T-helper 9 cell (primary cell): ENCODE measurements at regions not wholly inside any gene's neighbourhood (a gene's known extent, or its start where the extent isn't known, plus 50 kb on each side); places are given as distances from the start of the nearest gene placed in this dataset.

ENCODE experiments used
- DNase-seq: peaks from one replicate; pipeline ENCODE4 v3.0.0-alpha.2; 2020

- DNase-seq, result no peak
Measured at GRCh38 chr12:91994208-91994797, 151.3 kb downstream of the BTG1 start.

- DNase-seq, result no peak
Measured at GRCh38 chr12:91993287-91994017, 152.2 kb downstream of the BTG1 start.

GRCh38 chr12:91991399-91992187, 154.1 kb downstream of the BTG1 start:
- no peak for DNase-seq

DNA sequence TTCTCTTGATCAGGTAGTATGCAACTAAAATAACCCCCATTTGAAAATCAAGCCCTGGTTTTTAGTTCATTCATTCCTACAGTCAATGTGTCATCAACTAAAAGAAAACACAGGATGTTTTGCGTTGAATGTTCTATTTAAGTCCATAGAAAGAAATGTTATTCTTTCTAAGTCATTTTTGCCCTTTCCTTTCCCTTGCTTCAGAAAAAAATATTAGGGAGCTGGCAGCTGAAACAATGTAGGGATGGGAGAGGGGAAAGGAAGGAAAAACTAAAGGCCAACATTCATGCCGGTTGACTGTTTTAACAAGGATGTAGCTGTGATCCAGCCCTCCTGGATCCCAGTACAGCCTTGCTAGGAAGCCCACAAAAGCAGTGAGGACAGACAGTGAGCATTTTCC, 155.1 kb downstream of the BTG1 start:
- DNase-seq, result no peak

- no peak for DNase-seq
Measured at GRCh38 chr12:91989143-91989542, 156.5 kb downstream of the BTG1 start.

DNA sequence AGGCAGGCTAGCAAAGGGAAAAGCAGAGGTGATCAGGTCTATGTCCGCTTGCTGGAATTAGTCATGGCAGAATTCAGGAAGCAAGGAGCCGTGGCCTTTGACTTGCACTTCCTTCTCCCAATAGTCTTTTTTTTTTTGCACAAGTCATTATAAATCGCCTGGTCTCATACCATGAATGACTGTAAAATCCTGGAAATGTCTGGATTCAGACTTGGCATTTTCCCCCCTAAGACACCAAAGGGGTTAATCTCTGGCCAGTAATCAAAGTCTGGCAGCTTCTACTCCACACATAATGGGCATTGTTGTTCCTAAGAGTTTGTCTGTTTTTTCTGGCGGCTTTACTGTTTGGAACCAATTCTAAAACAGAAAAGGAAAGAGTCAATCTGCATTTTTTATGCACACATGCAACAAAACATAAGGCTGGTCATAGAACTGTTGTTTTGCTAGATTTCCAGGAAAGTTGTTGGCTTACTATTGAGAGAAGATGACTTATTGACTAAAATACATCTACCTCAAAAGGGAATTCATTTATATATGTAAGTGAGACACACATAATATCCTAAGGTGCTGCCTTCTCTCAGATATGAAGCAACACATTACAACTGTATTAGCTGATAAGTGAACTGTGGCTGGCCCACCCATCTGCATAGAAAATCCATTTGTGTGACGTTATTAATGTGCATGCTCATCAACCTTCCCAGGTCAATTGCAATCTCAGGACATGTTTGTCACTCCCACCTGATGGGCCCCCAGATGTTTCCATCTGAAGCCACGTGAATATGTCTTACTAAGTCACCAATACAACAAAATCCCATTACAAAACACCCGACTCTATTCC, 157.3 kb downstream of the BTG1 start:
- DNase-seq, result no peak

GRCh38 chr12:91986084-91986483, 159.6 kb downstream of the BTG1 start:
- DNase-seq, result no peak

- DNase-seq, result no peak
Measured at GRCh38 chr12:91985002-91985787, 160.5 kb downstream of the BTG1 start.

DNA sequence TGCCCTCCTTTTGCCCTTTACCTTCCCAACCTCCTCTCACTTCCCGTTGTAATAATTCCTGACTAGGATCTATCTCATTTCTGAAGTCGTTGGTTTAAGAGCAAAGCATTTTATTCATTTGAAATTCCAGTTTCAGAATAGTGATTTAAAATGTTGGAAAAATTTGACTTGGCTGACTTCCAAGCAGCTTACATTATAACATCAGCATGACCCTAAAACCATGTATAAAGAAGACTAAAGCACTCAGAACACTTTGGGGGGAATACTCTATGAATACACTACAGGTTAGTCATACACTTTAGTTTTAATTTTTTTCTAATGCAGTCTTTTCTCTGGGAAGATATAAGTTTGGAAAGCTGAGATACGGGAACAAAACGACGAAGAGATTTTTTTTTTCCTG, 161.1 kb downstream of the BTG1 start:
- no peak for DNase-seq

DNA sequence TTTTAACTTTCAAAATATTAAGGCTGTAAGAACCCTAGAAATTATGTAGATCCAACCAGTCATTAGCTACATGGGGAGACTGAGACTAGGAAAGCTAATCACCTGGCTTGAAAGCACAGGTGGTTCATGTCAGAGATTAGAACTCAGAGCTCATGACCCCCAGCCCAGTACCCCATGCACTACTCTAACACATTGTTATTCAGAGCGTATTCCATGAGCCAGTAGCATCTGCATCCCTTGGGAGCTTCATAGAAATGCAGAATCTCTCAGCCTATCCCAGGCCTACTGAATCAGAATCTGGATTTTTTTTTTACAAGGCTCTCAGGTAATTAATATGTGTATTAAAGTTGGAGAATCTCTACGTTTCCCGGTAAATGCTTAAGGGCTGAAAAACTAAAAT, 161.7 kb downstream of the BTG1 start:
- DNase-seq, result no peak

DNA sequence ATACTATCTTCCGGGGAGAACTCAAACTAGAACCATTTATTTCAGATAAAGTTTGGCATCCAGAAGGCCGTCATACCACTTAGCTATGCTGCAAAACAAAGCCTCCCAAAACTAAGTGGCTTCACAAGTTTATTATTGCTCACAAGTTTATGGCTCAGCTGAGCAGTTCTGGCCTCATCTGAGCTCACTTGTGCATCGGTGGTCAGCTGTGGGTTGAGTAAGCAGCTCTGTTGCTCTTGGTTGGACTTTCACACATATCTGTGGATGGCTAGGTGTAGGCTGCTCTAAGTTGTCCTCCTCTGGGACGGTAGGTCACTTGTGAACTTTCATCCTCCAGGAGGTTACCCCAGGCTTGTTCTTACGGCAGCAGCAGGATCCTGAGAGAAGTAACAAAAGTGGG, 162.7 kb downstream of the BTG1 start:
- no peak for DNase-seq

DNA sequence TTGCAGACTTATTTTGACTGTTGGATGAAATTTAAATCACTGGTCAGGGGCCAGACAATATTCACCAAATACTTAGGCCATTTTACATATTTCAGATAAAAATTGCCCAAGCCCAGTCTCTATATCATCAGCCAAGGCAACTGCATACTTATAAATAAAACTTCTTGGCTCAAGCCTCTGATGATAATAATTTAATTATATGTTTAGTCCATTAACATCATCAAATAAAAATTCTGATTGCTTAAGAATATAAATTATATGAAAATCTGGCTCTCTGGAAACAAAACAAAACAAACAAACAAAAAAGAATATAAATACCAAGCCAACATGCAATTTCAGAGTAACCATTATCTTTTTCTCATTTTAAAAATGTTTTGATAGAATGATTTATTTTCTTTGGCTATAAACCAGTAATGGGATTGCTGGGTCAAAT, 165.2 kb downstream of the BTG1 start:
- DNase-seq, result no peak

- DNase-seq, result peak; percentile 21
Measured at GRCh38 chr12:91978143-91978542, 167.5 kb downstream of the BTG1 start.

- no peak for DNase-seq
Measured at GRCh38 chr12:91975891-91976290, 169.8 kb downstream of the BTG1 start.

GRCh38 chr12:91974541-91975085, 171.0 kb downstream of the BTG1 start:
- DNase-seq, result no peak

DNA sequence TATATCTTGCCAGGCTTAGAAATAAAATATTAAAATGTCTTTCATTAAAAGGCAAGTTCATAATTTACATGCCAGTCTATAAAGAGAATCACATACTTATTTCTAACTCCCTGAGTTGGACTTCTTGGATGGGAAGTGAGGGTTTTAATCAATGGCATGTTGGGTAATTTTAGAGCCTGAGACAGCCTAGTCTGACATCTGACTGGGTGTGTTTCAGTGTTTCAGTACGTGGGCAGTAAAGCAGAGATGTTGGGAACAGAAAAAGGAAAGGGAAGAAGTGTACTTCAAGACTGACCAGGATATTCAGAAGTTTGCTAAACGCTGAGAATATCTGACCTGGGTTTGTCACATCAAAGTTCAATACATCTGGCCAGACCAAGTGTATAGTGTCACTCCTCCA, 171.8 kb downstream of the BTG1 start:
- DNase-seq, result no peak

- no peak for DNase-seq
Measured at GRCh38 chr12:91972896-91973295, 172.8 kb downstream of the BTG1 start.

DNA sequence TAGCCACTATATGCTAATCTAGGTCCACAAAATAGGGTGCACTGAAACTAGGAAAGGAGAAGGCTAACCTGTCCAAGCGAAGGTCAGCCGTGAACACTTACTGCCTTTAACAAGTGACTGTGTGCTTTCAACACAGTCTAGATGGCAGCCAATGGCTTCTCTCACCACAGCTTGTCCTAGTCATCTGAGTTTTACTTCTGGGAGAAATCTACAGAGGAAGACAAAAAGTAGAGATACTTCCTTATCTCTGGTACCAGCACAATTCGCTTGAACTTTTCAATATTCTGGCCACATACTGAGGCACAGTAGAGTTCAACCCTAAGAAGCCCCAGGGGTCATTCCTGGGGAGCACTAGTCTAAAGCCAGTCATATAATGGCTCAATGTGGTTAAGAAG, 176.9 kb downstream of the BTG1 start:
- no peak for DNase-seq

GRCh38 chr12:91968076-91968776, 177.4 kb downstream of the BTG1 start:
- no peak for DNase-seq

- no peak for DNase-seq
Measured at GRCh38 chr12:91967590-91967989, 178.1 kb downstream of the BTG1 start.

GRCh38 chr12:91965781-91966180, 179.9 kb downstream of the BTG1 start:
- DNase-seq, result no peak
